ENCODE measurements at regions not wholly inside any gene's neighbourhood (a gene's known extent, or its start where the extent isn't known, plus 50 kb on each side); places are given as distances from the start of the nearest gene placed in this dataset.

GRCh38 chr20:63093966-63094766 lies 87.4 kb upstream of the BHLHE23 start:
- Mint-ChIP-seq H3K4me1 (no peaks in the 10 kb centered on the region), H3K9me3 (no peaks in the 10 kb centered on the region), H3K36me3 (no peaks in the 10 kb centered on the region), H3K27ac (no peak overlapping the region), H3K4me3 (no peak overlapping the region), H3K27me3 (ENCODE audit: low read depth) (no peaks in the 10 kb centered on the region)
- TF ChIP-seq ATF2 (CRISPR knock-in tag; IDR thresholded peaks at IDR 0.05; ENCODE audit: borderline replicate concordance, low read depth): no peak
- no peak for TF ChIP-seq NR2C2 (CRISPR knock-in tag; IDR thresholded peaks at IDR 0.05)
- no peak for TF ChIP-seq USF2 (CRISPR knock-in tag; IDR thresholded peaks at IDR 0.05)
- ATAC-seq (no peak), DNase-seq (ENCODE audit: low spot score) (peak; percentile 10)
- CTCF ChIA-PET: interaction anchor here (1.2 to 1.4 kb wide), 4 partner anchors 38 to 137 kb away, joined by 3 to 5 read pairs (median 4); no protein-coding TSS in a partner anchor
- POLR2A ChIA-PET: no interaction called here

- Mint-ChIP-seq H3K4me3 (no peak overlapping the region), H3K9me3 (no peaks in the 10 kb centered on the region), H3K27me3 (ENCODE audit: low read depth) (no peaks in the 10 kb centered on the region), H3K4me1 (no peaks in the 10 kb centered on the region), H3K27ac (peak overlapping the region; percentile 79; the same call in 1 of the 2 replicates), H3K36me3 (no peaks in the 10 kb centered on the region)
- ChIA-PET CTCF (interaction anchor here (0.8 to 0.9 kb wide), 2 partner anchors 8 to 80 kb away, joined by 3 read pairs; no protein-coding TSS in a partner anchor), POLR2A (no interaction called here)
- ATAC-seq (no peak), DNase-seq (ENCODE audit: low spot score) (peak; percentile 8)
- TF ChIP-seq ELF4 (CRISPR knock-in tag; IDR thresholded peaks at IDR 0.05; ENCODE audit: low read depth) (no peak), TEAD1 (CRISPR knock-in tag; IDR thresholded peaks at IDR 0.05) (no peak), ZNF219 (CRISPR knock-in tag; IDR thresholded peaks at IDR 0.05; ENCODE audit: borderline replicate concordance) (no peak), GABPB1 (CRISPR knock-in tag; IDR thresholded peaks at IDR 0.05) (no peak), SMAD3 (CRISPR knock-in tag; IDR thresholded peaks at IDR 0.05; ENCODE audit: borderline replicate concordance) (no peak)
These were observed 86.0 kb upstream of the BHLHE23 start for GRCh38 chr20:63092660-63093215.

GRCh38 chr20:63091901-63092659 lies 85.3 kb upstream of the BHLHE23 start:
- H3K27me3 Mint-ChIP-seq (ENCODE audit: low read depth): no peaks in the 10 kb centered on the region
- no peak for ATAC-seq
- no peaks in the 10 kb centered on the region for H3K4me1 Mint-ChIP-seq

More at GRCh38 chr20:63091901-63092659, 85.3 kb upstream of the BHLHE23 start:
- Mint-ChIP-seq H3K9me3 (no peaks in the 10 kb centered on the region), H3K36me3 (no peaks in the 10 kb centered on the region), H3K27ac (no peak overlapping the region), H3K4me3 (no peak overlapping the region)
- CTCF ChIA-PET: interaction anchor here (0.8 kb wide), 1 partner anchor 9 kb away, joined by 3 read pairs; no protein-coding TSS in a partner anchor
- TF ChIP-seq E2F4 (CRISPR knock-in tag; IDR thresholded peaks at IDR 0.05; ENCODE audit: borderline replicate concordance, low read depth): no peak
- TF ChIP-seq ZNF425 (CRISPR knock-in tag; conservative IDR thresholded peaks at IDR 0.05): no peak
- no peak for TF ChIP-seq ELF4 (CRISPR knock-in tag; IDR thresholded peaks at IDR 0.05; ENCODE audit: low read depth)
- no peak for TF ChIP-seq NR1H2 (CRISPR knock-in tag; IDR thresholded peaks at IDR 0.05)
- peak; percentile 11 for DNase-seq (ENCODE audit: low spot score)
- POLR2A ChIA-PET: no interaction called here

Data from WTC11 (cell line).